ENCODE measurements at regions not wholly inside any gene's neighbourhood (a gene's known extent, or its start where the extent isn't known, plus 50 kb on each side); places are given as distances from the start of the nearest gene placed in this dataset.
"Not testable (repeated sequence)": the region's sequence is repeated elsewhere in the genome, so short reads cannot be mapped to it uniquely, and the experiment has no call there.

- intact Hi-C loops (cut with DNase I); ATAC-seq: not testable (repeated sequence)
Observed at GRCh38 chr6:58003417-58004167, 686.2 kb downstream of the PRIM2 start.

DNA sequence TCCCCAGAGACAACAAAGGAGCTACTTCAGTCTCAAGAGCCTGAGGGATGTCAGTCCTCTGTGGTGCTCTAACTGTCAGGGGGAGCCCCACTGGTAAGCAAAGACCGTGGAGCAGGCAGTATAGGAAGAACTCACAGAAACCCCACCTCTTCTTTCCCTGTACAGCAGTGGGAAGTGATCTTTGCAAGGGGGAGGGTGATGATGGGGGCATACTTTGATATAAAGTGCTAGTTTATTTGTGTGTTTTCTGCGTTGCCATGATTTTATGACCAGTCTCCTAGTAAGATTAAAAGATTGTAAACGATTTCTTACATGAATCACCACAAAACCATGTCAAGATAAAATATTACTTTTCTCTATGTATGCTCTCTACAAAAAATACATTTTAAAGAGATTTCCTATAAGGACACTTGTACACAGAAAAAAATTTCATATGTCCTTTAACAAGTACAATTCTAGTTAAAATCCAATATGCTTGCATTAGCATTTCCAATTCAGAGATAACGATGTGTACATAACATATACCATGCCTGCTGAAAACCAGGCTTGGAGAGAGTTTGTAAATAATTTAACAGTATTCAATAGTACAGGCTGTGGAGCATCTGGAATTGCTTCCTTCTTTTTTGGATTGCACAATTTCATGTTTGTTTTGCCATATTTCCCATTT is 690.0 kb downstream of the PRIM2 start:
- H3K36me3 ChIP-seq; H3K4me1 ChIP-seq; H3K27me3 ChIP-seq; intact Hi-C loops (cut with DNase I); H3K4me3 ChIP-seq; DNase-seq: not testable (repeated sequence)
- 63 to 78% (median 69%) methylated on average over 4 of the region's 4 CpGs for WGBS, 4 donors
- peak in 2 of 4 donors; percentile 47 to 55 for ATAC-seq
- Histone ChIP-seq H3K27ac (peak overlapping the region in 4 of 12 donors; percentile 34 to 61 (median 53)), H3K9me3 (peaks cover 0 to 30% (median 0%) of the 10 kb centered on the region in 12 donors)

More at GRCh38 chr6:58003417-58004167, 686.2 kb downstream of the PRIM2 start:
- H3K27me3 ChIP-seq, H3K27ac ChIP-seq, DNase-seq, H3K4me1 ChIP-seq, H3K36me3 ChIP-seq, H3K4me3 ChIP-seq: not testable (repeated sequence)
- TF ChIP-seq CTCF (IDR thresholded peaks at IDR 0.05): peak in 1 of 12 donors; percentile 22
- peaks cover 0 to 27% (median 0%) of the 10 kb centered on the region in 12 donors for H3K9me3 ChIP-seq

GRCh38 chr6:58008001-58008335 is 690.5 kb downstream of the PRIM2 start:
- H3K36me3 ChIP-seq; intact Hi-C loops (cut with DNase I); H3K4me1 ChIP-seq; DNase-seq; H3K4me3 ChIP-seq; H3K27me3 ChIP-seq: not testable (repeated sequence)
- Histone ChIP-seq H3K9me3 (peaks cover 0 to 30% (median 0%) of the 10 kb centered on the region in 12 donors), H3K27ac (peak overlapping the region in 4 of 12 donors; percentile 18 to 61 (median 47))
- peak in 2 of 4 donors; percentile 34 to 45 for ATAC-seq

DNA sequence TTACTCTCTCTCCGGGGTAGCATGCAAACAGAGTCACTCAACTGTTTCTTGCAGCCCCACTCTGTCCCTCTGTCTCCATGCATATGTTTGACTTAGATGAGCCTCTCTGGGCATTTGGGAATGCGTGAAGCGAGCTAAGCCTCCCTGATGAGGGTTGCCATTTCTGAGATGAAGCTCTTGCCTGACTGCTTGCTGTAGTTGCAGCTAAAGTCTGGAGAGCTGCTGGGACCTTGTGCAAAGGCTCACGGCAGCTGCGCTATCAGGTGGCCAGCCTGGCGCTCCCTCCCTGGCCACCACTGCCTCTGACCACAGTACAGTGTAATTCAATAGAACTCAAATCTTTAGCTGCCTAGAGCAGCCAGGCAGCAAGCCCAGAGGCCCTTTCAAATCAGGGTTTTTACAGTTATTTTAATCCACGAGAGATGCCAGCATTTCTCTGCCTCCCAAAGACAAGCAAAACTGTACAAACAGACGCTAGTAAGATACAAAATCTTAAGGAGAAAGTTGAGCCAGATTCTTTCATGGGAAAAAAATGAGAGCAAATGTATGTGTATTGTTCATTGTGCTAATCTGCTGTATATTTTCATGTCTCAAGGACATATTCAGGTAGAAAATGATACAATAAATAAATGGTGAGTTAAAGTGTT is 694.6 kb downstream of the PRIM2 start:
- 63 to 73% (median 65%) methylated on average over 4 to 7 of the region's 8 CpGs for WGBS, 4 donors
- H3K4me3 ChIP-seq; H3K36me3 ChIP-seq; H3K9me3 ChIP-seq; H3K4me1 ChIP-seq; H3K27me3 ChIP-seq; DNase-seq; intact Hi-C loops (cut with DNase I): not testable (repeated sequence)
- peak overlapping the region in 2 of 12 donors; percentile 7 to 39 for H3K27ac ChIP-seq
- peak in 1 of 4 donors; percentile 63 for ATAC-seq

DNA sequence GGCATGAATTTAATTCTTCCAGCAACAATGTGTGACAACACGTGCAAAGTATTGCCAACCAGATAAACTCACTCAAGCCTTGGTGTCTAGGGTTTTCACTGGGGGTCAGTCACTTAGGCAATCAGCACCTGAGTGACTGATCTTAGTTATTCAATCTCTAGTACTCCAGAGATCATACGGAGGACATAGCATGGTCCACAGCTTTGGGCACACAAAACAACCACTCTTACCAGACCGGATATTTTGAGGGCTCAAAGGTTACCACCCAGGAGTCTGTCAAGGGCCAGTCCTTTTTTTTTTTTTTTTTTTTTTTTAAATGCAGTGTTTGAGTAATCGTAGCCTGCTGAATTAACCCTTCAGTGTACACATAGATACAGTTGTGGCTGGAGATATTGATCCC is 699.2 kb downstream of the PRIM2 start:
- DNase-seq; intact Hi-C loops (cut with DNase I): not testable (repeated sequence)
- WGBS, 4 donors: 47 to 67% (median 61%) methylated on average over 4 of the region's 4 CpGs

DNA sequence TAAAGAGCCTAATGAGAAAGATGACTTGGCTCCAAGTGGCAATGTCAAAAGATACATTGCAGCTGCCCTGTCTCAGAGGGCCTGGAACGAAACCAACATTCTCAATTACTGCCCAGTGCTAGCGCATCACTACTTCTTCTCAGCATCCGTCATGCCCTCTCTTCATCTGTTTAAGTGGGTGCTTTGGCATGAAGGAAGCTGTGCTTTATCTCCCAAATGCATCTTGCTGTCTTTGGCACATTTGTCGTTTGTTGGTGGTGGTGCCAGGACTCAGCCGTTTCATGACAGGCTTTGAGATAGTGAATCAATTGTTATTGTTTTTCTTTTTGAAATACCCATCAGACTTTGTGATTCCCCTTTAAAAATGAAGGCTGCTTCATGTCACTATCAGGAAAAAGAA is 710.8 kb downstream of the PRIM2 start:
- H3K36me3 ChIP-seq; H3K4me3 ChIP-seq; ATAC-seq; intact Hi-C loops (cut with DNase I); H3K9me3 ChIP-seq; H3K27ac ChIP-seq; DNase-seq; H3K4me1 ChIP-seq; H3K27me3 ChIP-seq: not testable (repeated sequence)
- 67 to 79% (median 68%) methylated on average over 5 of the region's 5 CpGs for whole genome bisulfite sequencing, 4 donors

More for the DNA sequence above, 699.2 kb downstream of the PRIM2 start:
- H3K4me1 ChIP-seq, H3K27me3 ChIP-seq, H3K4me3 ChIP-seq, H3K36me3 ChIP-seq, H3K27ac ChIP-seq, H3K9me3 ChIP-seq, ATAC-seq: not testable (repeated sequence)

DNA sequence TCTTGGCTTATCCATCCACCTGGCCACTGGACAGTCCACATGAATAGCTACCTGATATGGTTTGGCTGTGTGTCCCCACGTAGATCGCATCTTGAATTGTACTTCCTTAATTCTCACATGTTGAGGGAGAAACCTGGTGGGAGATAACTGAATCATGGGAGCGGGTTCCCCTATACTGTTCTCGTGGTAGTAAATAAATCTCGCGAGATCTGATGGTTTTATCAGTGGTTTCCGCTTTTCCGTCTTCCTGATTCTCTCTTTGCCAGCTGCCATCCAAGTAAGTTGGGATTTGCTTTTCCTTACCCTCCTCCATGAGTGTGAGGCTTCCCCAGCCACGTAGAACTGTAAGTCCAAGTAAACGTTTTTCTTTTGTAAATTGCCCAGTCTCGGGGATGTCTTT is 720.8 kb downstream of the PRIM2 start:
- H3K27me3 ChIP-seq; intact Hi-C loops (cut with DNase I): not testable (repeated sequence)

GRCh38 chr6:58046584-58046983 is 729.2 kb downstream of the PRIM2 start:
- H3K27me3 ChIP-seq; H3K4me3 ChIP-seq; H3K9me3 ChIP-seq; DNase-seq; ATAC-seq; H3K4me1 ChIP-seq; H3K27ac ChIP-seq; intact Hi-C loops (cut with DNase I); H3K36me3 ChIP-seq: not testable (repeated sequence)
- no CpG with 5 or more reads among the region's 1 CpG for WGBS, 4 donors

More for the DNA sequence above, 720.8 kb downstream of the PRIM2 start:
- not testable (repeated sequence) for H3K4me3 ChIP-seq, DNase-seq, H3K36me3 ChIP-seq, ATAC-seq, H3K4me1 ChIP-seq, H3K27ac ChIP-seq, H3K9me3 ChIP-seq
- WGBS, 4 donors: 85 to 90% (median 86%) methylated on average over 11 of the region's 11 CpGs

- H3K4me1 ChIP-seq; H3K27ac ChIP-seq; H3K36me3 ChIP-seq; intact Hi-C loops (cut with DNase I); DNase-seq; H3K4me3 ChIP-seq; H3K9me3 ChIP-seq; H3K27me3 ChIP-seq: not testable (repeated sequence)
- 15 to 53% (median 44%) methylated on average over 3 of the region's 3 CpGs for WGBS, 4 donors
- ATAC-seq: peak in 1 of 4 donors; percentile 22
Observed at GRCh38 chr6:58047389-58047788, 730.0 kb downstream of the PRIM2 start.

All from heart left ventricle (tissue), 16 donors.